Upper lobe of left lung (tissue), 6 donors: ENCODE measurements at regions not wholly inside any gene's neighbourhood (a gene's known extent, or its start where the extent isn't known, plus 50 kb on each side); places are given as distances from the start of the nearest gene placed in this dataset.

Experiments
- ATAC-seq, 2 donors: fragments of 200-7000 bp; cut with Tn5 transposase; one replicate each; pipeline ENCODE4 v1.9.1; 2022; ENCODE audit warnings: mild to moderate bottlenecking in 2 of 2, moderate library complexity in 2 of 2; ENCODE audit not compliant: low FRiP score in 2 of 2
- DNase-seq, 2 donors: peaks; one replicate each; pipeline ENCODE4 v3.0.0-alpha.2; 2019 to 2020
- H3K27ac ChIP-seq, 4 donors: fragments of 200-600 bp; sonication (generic); one replicate each; pipeline ENCODE4 v1.5.1; 2016 to 2019
- H3K27me3 ChIP-seq, 4 donors: fragments of 200-600 bp; sonication (generic); one replicate each; pipeline ENCODE4 v1.5.1; 2017 to 2019
- H3K36me3 ChIP-seq, 4 donors: fragments of 200-600 bp; sonication (generic); one replicate each; pipeline ENCODE4 v1.5.1; 2016 to 2019
- H3K4me1 ChIP-seq, 4 donors: fragments of 200-600 bp; sonication (generic); one replicate each; pipeline ENCODE4 v1.5.1; 2018 to 2019
- H3K4me3 ChIP-seq, 4 donors: fragments of 200-600 bp; sonication (generic); one replicate each; pipeline ENCODE4 v1.5.1; 2017 to 2019; ENCODE audit warnings: mild to moderate bottlenecking in 2 of 4, moderate library complexity in 1 of 4
- H3K9me3 ChIP-seq, 4 donors: fragments of 200-600 bp; sonication (generic); one replicate each; pipeline ENCODE4 v1.5.1; 2018 to 2019
- CTCF ChIP-seq, 6 experiments: fragments of 450-650 bp in 4 of 6; fragments of 200-600 bp in 2 of 6; sonication (generic) in 2 of 6; IDR thresholded peaks; one replicate each; pipeline ENCODE4 v1.5.1; 2016 to 2019; ENCODE audit warnings: antibody characterized with exemption in 6 of 6
- EP300 ChIP-seq, 4 donors: sonication (generic); formaldehyde crosslinking; IDR thresholded peaks; one replicate each; pipeline ENCODE4 v1.5.1; 2017; ENCODE audit warnings: antibody characterized with exemption in 4 of 4, control low read depth in 2 of 4
- POLR2A ChIP-seq, 4 donors: fragments of 450-650 bp; IDR thresholded peaks; one replicate each; pipeline ENCODE4 v1.5.1; 2016 to 2017; ENCODE audit warnings: antibody characterized with exemption in 4 of 4, mild to moderate bottlenecking in 2 of 4
- POLR2AphosphoS5 ChIP-seq, 2 donors: sonication (generic); formaldehyde crosslinking; IDR thresholded peaks; one replicate each; pipeline ENCODE4 v1.5.1; 2017; ENCODE audit warnings: antibody characterized with exemption in 2 of 2
- WGBS, 2 donors: methylation state at CpG; one replicate each; pipeline ENCODE4 v1.1.5; 2017 to 2018; 5-methylcytosine and 5-hydroxymethylcytosine counted together
- donor health status: DM: no; HTN: no; CAD: no; lungs with moderate emphysema.
- donor health status: DM: no; HTN: yes; CAD: no; lungs with severe emphysema.

GRCh38 chr22:27636716-27637508 lies 164.6 kb downstream of the MN1 start:
- H3K27ac ChIP-seq: no peak overlapping the region
- peaks cover 0 to 3% (median 0%) of the 10 kb centered on the region in 4 donors for H3K4me1 ChIP-seq
- 78 to 84% methylated on average over 7 to 8 of the region's 10 CpGs for WGBS, 2 donors
- TF ChIP-seq POLR2A (IDR thresholded peaks at IDR 0.05): no peak
- TF ChIP-seq EP300 (IDR thresholded peaks at IDR 0.05): no peak
- no peak for TF ChIP-seq POLR2AphosphoS5 (IDR thresholded peaks at IDR 0.05)
- TF ChIP-seq CTCF (IDR thresholded peaks at IDR 0.05): no peak
- DNase-seq: no peak
- ATAC-seq: no peak
- H3K27me3 ChIP-seq: no peaks in the 10 kb centered on the region
- no peaks in the 10 kb centered on the region for H3K36me3 ChIP-seq
- no peaks in the 10 kb centered on the region for H3K9me3 ChIP-seq
- H3K4me3 ChIP-seq: no peak overlapping the region

GRCh38 chr22:27637604-27638003 lies 164.0 kb downstream of the MN1 start:
- H3K4me1 ChIP-seq: peaks cover 0 to 3% (median 0%) of the 10 kb centered on the region in 4 donors
- no peak for ATAC-seq
- no peaks in the 10 kb centered on the region for H3K9me3 ChIP-seq
- no peaks in the 10 kb centered on the region for H3K36me3 ChIP-seq
- no peak overlapping the region for H3K4me3 ChIP-seq
- H3K27me3 ChIP-seq: no peaks in the 10 kb centered on the region
- no peak for TF ChIP-seq EP300 (IDR thresholded peaks at IDR 0.05)
- no peak for TF ChIP-seq POLR2A (IDR thresholded peaks at IDR 0.05)
- no peak for TF ChIP-seq CTCF (IDR thresholded peaks at IDR 0.05)
- TF ChIP-seq POLR2AphosphoS5 (IDR thresholded peaks at IDR 0.05): no peak
- 47 to 78% methylated on average over 3 of the region's 3 CpGs for WGBS, 2 donors
- H3K27ac ChIP-seq: no peak overlapping the region
- no peak for DNase-seq

- H3K27ac ChIP-seq: no peak overlapping the region
- no peaks in the 10 kb centered on the region for H3K27me3 ChIP-seq
- 74 to 76% methylated on average over 21 to 25 of the region's 25 CpGs for WGBS, 2 donors
- no peak overlapping the region for H3K4me3 ChIP-seq
- no peak for DNase-seq
- no peaks in the 10 kb centered on the region for H3K4me1 ChIP-seq
- no peak for TF ChIP-seq CTCF (IDR thresholded peaks at IDR 0.05)
- TF ChIP-seq EP300 (IDR thresholded peaks at IDR 0.05): no peak
- TF ChIP-seq POLR2AphosphoS5 (IDR thresholded peaks at IDR 0.05): no peak
- TF ChIP-seq POLR2A (IDR thresholded peaks at IDR 0.05): no peak
- ATAC-seq: no peak
- H3K9me3 ChIP-seq: no peaks in the 10 kb centered on the region
- H3K36me3 ChIP-seq: no peaks in the 10 kb centered on the region
Observed at GRCh38 chr22:27638329-27639233, 163.0 kb downstream of the MN1 start.

DNA sequence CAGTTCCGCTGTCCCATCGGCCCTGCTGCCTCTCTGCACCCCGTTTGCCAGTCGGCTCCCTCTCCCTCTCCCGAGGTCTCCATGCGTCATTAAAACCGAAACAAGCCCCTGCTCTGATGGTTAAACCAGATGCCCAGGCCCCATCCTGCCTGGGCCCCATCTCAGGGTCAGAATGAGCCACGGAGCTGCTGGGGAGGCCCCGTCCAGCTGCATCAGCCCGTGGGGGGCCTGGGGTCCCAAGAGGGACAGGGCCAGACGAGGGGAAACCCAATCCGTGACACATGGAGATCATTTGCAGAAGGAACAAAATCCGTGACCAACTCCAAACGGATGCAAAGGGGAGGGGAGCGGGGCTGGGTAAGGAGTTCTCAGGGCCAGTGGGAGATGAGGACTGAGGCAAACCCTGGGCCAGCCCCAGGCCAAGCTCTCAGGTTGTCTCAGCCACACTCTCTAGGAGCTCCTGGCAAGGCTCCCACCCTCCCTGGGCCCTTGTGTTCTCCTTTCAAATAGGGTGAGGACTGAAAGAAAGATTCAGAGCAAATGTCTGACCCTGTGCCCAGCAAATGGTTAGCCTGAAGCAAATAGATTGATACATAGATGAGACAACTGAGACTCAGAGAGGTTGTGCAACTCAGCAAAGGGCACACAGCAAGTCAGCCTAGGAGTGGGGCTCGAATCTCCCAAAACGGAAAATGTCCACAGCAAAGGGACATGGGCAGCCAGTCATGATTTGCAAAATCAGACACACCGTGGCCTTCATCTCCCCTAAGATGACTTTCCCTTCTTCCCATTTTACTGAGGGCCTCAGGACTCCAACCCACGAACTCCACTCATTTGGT lies 162.1 kb downstream of the MN1 start:
- Histone ChIP-seq H3K27ac (no peak overlapping the region), H3K36me3 (no peaks in the 10 kb centered on the region), H3K4me1 (no peaks in the 10 kb centered on the region), H3K27me3 (no peaks in the 10 kb centered on the region), H3K4me3 (no peak overlapping the region), H3K9me3 (no peaks in the 10 kb centered on the region)
- TF ChIP-seq CTCF (IDR thresholded peaks at IDR 0.05) (no peak), POLR2AphosphoS5 (IDR thresholded peaks at IDR 0.05) (no peak), EP300 (IDR thresholded peaks at IDR 0.05) (no peak), POLR2A (IDR thresholded peaks at IDR 0.05) (no peak)
- DNase-seq: no peak
- 63 to 76% methylated on average over 14 to 19 of the region's 19 CpGs for WGBS, 2 donors
- no peak for ATAC-seq
